GM19467 (cell line): ENCODE measurements at regions not wholly inside any gene's neighbourhood (a gene's known extent, or its start where the extent isn't known, plus 50 kb on each side); places are given as distances from the start of the nearest gene placed in this dataset.
"Not testable (repeated sequence)": the region's sequence is repeated elsewhere in the genome, so short reads cannot be mapped to it uniquely, and the experiment has no call there.

ENCODE experiments used
- ATAC-seq: cut with Tn5 transposase; IDR thresholded peaks from one replicate; pipeline ENCODE4 v1.9.1; 2021; ENCODE audit warnings: mild to moderate bottlenecking, moderate library complexity; ENCODE audit not compliant: unreplicated experiment

GRCh38 chr9:89953263-89953662, 348.5 kb downstream of the GADD45G start:
- not testable (repeated sequence) for ATAC-seq

- no peak for ATAC-seq
Observed at GRCh38 chr9:89953824-89954615, 349.2 kb downstream of the GADD45G start.

DNA sequence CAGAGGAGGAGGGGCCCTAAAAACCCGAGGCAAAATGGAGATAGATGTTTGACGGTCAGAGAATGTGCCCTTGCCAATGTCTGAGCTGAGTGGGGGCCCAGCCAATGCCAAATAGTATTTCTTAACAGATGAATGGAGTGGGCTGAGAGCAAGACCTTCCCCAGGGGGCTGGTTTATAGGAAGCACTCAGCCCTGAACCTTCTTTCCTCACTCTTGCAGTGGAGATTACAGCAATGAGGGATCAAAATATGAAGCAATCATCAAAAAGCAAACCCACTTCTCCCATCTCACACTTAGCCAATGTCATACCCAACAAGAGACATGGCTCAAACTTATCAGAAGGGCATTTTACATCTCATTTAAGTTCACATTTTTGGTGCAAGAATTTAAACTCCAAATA, 350.3 kb downstream of the GADD45G start:
- ATAC-seq: no peak

- ATAC-seq: no peak
Observed at GRCh38 chr9:89955626-89956025, 350.8 kb downstream of the GADD45G start.

DNA sequence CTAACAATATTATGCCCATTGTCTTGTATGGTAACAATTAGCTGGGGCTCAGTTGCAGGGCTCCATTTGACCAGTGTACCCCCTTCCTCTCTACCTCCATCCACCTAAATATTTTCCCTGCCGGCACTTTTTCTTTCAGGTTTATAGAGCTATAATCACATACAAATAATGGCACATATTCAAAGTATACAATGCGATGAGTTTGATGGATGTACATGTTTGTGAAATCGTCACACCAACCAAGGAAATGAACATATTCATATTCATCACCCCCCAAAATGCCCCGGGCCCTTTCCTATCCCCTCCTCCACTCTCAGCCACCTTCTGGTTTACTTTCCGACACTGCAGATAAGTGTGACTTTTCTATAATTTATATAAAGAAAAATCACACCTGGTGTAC, 351.5 kb downstream of the GADD45G start:
- ATAC-seq: no peak

DNA sequence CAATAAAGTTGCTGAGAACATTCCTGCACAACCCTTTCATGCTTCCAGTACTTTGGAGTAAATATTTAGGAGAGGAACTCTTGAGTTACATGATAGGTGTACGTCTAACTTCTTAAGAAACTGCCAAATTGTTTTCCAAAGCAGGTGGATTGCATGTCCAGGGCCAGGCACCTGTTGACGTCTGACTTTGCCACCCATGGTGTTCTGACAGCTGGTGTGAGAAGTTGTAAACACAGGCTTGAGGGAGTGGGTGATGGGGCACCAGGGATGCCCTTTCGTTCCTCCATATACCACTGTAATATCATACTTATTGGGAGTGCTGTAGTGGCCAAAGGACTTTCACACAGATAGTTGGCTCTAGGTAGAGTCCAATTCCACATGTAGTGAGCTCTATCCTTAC, 352.1 kb downstream of the GADD45G start:
- ATAC-seq: no peak

GRCh38 chr9:89958086-89958485, 353.3 kb downstream of the GADD45G start:
- ATAC-seq: no peak

- no peak for ATAC-seq
Observed at GRCh38 chr9:89961616-89962341, 357.0 kb downstream of the GADD45G start.

DNA sequence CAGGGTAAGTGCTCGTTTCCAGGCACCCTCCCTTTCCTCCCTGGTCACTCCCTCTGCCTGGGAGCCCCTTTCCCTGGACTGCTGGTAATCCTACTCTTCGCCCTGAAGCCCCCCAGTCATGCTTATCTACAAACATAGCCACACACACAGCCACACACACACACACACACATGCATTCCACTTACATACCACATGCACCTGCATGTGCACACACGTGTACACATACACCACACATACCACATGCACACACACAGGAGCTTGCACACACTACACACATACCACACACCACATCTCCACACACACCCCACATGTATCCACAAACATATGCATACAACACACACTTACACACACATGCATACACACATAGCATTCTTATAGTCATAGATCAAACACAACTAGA, 358.5 kb downstream of the GADD45G start:
- ATAC-seq: no peak

- ATAC-seq: no peak
Observed at GRCh38 chr9:89967527-89967926, 362.7 kb downstream of the GADD45G start.

- ATAC-seq: no peak
Observed at GRCh38 chr9:89969156-89969675, 364.4 kb downstream of the GADD45G start.

DNA sequence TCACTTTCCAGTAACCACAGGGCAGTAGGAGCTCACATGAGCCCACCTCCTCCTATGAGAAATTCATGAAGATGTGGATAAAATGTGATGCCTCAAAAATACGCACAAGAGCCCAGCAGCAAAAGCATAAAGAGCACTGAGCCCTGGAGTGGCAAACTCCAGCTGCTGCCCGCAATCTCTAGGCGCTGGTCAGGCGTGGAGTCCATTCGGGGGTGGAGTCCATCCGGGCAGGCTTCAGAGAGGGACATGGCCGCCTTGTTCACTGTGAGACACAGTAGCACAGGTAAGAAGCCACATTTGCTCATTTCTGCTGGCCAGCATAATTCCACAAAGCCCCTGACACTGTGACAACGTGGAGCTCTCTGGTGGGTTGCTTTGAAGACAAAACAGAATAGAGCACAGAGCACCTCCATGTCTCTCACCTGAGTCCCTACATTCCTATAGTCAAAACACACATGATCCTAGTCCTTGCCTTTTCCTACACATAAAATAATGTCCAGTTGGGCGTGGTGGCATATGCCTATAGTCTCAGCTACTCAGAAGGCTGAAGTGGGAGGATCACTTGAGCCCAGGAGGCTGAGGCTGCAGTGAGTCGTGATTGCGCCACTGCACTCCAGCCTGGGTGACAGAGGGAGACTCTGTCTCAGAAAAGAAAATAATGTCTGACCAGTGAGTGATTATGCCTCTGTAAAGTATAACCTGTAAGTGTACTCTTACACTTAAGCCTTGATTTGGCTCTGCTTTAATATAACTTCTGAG, 365.2 kb downstream of the GADD45G start:
- no peak for ATAC-seq

DNA sequence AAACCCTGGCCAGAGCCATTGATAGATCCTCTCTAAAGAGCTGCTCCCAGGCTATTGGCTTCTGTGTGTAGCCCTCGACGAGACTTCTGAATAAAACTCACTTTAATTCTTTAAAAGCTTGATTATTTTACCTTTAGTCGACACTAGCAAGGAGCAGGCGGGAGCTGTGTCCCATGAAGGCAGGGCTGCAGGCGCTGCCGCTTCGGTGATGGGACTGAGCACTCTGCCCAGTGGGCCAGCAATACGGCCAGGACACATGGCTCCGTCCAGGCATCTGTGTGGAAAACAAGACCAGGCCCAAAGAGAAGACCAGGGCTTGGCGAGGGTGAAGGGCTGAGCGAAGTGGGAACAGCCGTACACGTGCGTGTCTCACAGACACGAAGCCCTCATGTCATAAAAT, 365.9 kb downstream of the GADD45G start:
- ATAC-seq: no peak

DNA sequence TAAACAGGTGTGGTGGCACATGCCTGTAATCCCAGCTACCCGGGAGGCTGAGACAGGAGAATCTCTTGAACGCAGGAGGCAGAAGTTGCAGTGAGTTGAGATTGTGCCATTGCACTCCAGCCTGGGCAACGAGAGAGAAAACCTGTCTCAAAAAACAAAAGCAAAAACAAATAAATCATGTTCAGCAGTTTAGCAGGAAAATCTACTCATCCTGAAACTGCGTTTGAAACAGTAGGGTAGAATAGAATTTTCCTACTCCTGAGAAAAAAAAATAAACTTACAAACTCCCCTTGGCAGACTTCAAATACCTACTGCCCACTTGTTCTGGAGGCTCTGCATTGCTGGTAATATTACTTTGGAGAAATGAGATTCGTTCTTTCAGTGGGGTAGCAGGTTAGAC, 367.7 kb downstream of the GADD45G start:
- no peak for ATAC-seq

GRCh38 chr9:89974582-89974981, 369.8 kb downstream of the GADD45G start:
- ATAC-seq: no peak

DNA sequence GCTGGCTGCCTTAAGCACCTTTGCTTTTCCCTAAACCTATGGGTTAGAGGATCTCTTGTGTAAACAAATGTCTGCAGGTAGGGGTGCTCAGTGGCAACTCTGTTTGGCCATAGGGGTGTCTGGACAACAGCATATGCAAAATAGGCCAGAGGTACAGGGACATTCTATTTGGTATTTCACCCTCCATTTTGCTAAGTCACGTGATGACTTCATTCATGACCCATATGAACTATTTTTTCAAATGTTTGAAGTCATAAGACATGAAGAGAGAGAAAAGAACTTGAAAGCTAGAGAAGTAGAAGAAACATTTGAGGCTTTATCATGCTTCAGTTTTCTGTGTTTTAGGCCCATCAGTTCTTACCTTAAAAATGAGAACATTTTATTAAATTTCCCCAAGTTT, 370.2 kb downstream of the GADD45G start:
- ATAC-seq: no peak

DNA sequence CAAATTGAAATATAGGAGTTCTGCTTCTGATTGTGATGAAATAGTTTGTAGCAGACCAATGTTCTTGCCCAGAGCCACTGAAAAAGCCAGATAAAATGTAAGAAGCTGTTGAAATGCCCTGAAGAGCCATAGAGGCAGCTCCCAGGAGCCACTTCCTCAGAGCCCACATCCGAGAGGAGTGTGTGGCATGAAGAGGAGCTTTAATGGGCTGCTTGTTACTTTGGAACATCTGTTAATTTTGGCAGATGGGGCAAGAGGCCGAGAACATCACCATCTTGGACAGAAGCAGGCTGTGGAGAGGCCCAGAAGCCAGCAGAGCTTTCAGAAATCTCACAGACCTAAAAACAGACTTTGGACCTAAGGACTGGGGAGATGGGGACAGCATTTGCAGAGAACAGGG, 370.8 kb downstream of the GADD45G start:
- no peak for ATAC-seq

GRCh38 chr9:89978185-89978584, 373.4 kb downstream of the GADD45G start:
- ATAC-seq: no peak

DNA sequence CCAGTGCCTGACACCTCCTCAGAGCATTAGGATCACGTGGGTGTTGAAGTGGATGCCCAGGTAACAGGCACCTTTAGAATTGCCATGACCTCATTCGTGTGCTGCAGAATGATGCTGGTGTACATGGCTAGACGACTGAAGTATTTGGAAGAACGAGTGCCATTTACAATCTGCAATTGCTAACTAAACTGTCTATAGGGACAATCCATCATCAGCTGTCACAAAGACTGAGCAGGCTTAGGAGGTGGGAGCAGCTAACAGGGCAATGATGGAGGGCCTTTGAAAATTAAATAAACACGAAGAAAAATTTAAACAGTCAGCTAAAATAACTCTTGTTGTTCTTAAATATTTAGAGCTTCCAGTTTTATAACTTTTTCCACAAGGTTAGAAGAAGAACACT, 375.8 kb downstream of the GADD45G start:
- ATAC-seq: no peak

GRCh38 chr9:89982016-89982415, 377.2 kb downstream of the GADD45G start:
- no peak for ATAC-seq

DNA sequence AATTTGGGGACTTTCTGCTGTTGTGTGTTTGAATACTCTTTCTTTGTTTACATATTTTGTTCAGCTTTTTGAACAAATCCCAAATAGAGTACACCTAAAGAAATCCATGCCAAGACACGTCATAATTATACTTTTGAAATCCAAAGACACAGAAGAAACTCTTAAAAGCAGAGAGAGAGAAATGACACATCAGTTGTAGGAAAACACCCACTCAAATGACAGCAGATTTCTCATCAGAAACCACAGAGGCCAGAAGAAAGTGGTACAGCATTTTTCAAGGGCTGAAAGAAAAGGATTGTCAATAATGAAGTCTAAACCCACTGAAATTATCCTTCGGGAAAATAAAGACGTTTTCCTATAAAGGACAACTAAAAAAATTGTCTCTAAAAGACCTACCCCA, 378.6 kb downstream of the GADD45G start:
- ATAC-seq: no peak
